GM18502 (cell line): ENCODE measurements at regions not wholly inside any gene's neighbourhood (a gene's known extent, or its start where the extent isn't known, plus 50 kb on each side); places are given as distances from the start of the nearest gene placed in this dataset.
A peak's percentile ranks its signal among the peaks of the same experiment; 100 is the strongest.
"Not testable (repeated sequence)": the region's sequence is repeated elsewhere in the genome, so short reads cannot be mapped to it uniquely, and the experiment has no call there.

ENCODE experiments used
- ATAC-seq: cut with Tn5 transposase; IDR thresholded peaks from one replicate; pipeline ENCODE4 v1.9.1; 2021; ENCODE audit warnings: mild to moderate bottlenecking; ENCODE audit not compliant: unreplicated experiment, poor library complexity

DNA sequence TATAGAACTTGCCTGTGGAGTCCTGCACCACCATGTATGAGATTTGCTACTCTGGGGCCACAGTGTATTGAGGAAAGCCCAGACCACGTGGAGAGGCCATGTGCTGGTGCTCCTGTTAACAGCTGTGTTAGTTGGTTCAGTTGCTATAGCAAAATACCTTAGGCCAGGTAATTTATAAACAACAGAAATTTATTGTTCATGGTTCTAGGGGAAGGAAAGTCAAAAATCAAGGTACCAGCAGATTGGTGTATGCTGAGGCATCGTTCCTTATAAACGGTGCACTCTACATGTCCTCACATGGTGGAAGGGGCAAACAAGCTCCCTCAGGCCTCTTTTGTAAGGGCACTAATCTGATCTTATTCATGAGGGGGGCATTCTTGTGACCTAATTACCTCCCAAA, 135.9 kb upstream of the FOXN2 start:
- no peak for ATAC-seq

DNA sequence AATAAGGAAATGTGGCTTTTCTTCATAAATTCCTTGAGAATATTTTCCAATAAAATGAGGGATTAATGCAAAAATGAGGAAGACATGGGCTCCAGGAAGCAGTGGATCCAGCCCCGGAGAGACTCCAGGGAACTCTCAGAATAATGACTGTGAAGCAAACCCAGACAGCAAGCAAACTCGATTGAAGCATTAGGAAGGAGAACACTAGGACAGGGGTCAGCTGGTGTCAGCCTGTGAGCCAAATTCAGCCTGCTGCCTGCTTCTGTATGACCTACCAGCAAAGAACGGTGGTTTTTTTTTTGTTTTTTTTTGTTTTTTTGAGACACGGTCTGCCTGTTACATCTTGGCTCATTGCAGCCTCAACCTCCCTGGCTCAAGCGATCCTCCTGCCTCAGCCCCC, 133.9 kb upstream of the FOXN2 start:
- ATAC-seq, result no peak

DNA sequence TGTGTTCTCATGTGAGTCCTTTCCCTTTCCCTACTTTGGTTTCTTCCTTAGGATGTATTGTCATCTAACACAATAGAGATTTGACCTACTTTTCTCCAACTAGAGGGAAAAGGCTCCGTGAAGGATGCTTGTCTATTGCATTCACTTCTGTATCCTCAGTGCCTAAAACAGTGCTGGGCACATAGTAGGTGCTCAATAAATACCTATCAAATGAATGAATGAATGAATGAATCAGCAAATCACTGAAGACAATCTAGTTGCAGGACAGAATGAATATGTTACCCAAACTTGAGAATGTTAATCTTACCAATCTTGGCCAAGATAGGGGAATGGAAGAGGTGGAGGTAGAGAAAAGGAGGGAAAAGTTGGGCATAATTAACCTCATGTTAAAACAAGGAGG, 131.2 kb upstream of the FOXN2 start:
- ATAC-seq, result no peak

DNA sequence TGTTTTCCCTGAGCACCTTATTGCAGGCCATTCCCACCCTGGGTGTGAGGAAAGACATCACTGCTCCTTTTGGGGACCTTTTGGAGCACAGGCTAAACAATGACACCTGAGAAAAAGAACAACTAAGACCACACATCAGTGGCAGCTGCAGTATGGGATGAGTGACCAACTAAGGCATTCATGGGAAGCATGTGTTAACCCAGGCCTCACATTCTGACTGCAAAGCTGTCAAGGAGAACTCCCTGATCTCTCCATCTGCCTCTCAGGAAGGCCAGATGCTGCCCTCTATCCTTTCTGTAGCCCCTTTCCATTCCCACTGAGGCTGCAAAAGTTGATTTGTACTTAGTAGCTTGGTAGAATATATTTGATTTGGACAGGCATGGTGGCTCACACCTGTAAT, 130.5 kb upstream of the FOXN2 start:
- no peak for ATAC-seq

DNA sequence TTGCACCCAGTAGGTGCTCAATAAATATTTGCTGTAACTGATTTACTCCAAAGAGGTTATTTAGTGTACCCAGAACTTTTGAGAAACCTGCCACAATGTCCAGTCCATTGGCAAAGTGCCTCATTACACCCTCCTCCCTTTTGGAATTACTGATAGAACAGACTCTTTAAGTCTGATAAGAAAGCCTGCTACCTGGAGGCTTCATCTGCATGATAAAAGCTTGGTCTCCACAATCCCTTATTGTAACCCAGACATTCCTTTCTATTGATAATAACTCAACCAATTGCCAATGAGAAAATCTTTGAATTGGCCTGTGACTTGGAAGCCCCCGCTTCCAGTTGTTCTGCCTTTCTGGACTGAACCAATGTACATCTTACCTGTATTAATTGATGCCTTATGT, 127.0 kb upstream of the FOXN2 start:
- ATAC-seq, result no peak

GRCh38 chr2:48189552-48190228, 124.8 kb upstream of the FOXN2 start:
- no peak for ATAC-seq

- no peak for ATAC-seq
Observed at GRCh38 chr2:48190230-48190629, 124.3 kb upstream of the FOXN2 start.

DNA sequence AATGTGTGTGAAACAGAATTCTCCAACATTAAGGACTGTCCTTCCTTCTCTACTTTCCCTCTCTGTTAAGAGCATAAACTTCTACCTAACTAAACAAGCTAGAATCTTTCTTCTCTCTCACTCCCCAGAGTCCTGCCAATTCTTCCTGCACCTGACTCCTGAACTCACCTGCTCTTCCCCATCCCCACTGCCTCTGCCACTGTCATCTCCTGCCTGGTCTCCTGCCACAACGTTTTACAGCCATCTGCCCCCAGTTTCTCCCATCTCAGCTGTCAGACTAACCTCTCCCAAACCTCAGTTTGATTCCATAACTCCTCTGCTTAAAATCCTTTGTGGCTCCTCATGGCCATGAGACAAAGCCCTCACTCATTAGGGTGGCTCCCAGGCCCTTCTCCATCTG, 119.8 kb upstream of the FOXN2 start:
- ATAC-seq, result no peak

DNA sequence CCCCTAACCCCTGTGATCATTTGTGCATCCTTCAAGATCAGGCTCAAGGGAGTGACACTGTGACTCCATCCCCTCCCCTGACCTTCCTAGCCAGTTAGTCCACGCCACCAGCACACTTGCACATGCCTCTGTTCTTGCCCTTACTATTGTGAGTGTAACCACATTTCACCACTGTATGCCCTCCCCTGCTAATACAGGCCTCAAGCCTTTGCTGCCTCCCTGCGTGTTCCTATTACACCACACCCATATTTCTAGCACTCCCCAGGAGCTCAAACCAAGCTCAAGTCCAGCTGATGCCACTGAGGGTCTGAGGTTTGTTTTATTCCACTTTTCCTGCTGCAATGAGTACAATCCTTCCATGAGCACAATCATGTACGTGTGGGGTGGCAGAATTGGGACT, 119.3 kb upstream of the FOXN2 start:
- no peak for ATAC-seq

GRCh38 chr2:48197618-48198017, 116.9 kb upstream of the FOXN2 start:
- no peak for ATAC-seq

DNA sequence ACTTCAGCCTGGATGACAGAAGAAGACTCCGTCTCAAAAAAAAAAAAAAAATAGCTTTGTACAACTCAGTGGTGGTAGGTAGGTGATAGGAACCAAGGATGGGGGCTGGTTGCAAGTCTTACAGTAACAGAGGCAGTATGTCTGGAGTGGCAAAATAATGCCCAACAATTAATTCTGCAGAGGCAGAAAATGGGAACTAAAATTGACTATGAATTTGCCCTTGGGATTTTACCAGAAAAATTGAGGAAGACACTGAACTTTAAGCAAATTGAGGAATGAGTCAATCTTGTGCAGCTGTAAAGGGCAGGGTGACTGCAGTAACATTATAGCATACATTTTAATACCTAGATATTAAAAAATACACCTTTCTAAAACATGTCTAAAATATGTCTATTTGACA, 116.1 kb upstream of the FOXN2 start:
- no peak for ATAC-seq

GRCh38 chr2:48199070-48199469, 115.4 kb upstream of the FOXN2 start:
- ATAC-seq, result no peak

- peak; percentile 64 for ATAC-seq
Observed at GRCh38 chr2:48200620-48201293, 113.7 kb upstream of the FOXN2 start.

- ATAC-seq, result not testable (repeated sequence)
Observed at GRCh38 chr2:48201435-48201834, 113.0 kb upstream of the FOXN2 start.

- ATAC-seq, result no peak
Observed at GRCh38 chr2:48202863-48203642, 111.4 kb upstream of the FOXN2 start.

DNA sequence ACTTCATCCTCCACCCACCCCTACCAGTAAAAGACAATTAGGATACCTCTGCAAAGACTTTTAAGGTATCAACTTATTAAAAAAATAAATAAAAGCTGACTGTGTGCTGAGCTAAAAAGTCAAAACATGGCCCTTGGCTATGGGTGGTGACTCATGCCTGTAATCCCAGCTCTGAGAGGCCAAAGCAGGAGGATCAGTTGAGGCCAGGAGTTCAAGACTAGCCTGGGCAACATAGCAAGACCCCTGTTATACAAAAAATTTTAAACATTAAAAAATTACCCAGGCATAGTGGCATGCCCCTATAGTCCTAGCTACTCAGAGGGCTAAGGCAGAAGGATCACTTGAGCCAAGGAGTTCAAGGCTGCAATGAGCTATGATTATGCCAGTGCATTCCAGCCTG, 110.8 kb upstream of the FOXN2 start:
- ATAC-seq, result no peak

DNA sequence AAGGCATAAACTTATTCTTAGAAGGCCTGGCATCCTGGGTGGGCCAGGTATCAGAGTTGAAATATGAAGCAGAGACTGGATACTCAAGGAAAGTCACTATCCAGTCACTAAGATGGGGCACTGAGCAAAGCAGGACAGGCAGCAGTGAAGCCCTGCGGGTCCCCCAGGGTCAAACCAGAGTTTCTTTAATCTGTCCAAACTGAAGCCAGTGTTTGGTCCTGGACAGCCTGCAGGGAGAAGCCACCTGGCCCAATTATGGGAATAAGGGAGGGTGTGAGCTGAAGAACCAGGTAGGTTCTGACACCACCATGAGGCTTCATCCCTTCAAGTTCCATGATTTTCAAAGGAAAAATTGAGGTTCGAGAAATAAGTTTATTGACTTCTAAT, 109.7 kb upstream of the FOXN2 start:
- ATAC-seq, result no peak

DNA sequence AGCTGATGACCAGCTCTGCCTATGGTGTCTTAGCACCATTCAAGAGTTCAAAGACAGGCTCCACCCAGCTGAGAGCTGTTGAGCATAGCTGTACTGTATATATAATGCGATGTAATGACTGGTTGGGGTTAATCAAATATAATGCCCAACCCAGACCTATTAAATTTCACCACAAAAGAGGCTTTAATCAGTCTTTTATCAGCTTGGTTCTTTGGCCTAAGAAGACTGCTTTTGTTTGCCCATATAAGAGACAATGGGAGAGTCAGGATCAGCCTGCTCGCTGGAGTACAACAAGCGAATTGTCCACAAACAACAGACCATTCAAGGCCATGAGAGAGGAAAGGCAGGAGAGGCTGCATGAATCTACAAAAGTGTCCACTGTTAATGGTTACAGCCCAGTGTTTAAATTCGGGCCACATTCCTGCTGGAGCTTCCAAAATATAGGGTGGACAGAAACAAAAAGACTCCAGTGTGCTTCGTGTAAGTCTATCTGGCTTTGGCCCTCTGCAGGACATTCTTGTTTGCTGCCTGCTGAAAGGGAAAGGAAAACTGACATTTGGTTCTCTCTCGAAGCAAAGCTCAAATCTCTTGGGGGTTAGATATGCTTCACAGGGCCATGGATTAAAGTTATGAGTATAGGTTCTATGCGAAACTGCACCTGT, 109.2 kb upstream of the FOXN2 start:
- ATAC-seq, result peak; percentile 47

DNA sequence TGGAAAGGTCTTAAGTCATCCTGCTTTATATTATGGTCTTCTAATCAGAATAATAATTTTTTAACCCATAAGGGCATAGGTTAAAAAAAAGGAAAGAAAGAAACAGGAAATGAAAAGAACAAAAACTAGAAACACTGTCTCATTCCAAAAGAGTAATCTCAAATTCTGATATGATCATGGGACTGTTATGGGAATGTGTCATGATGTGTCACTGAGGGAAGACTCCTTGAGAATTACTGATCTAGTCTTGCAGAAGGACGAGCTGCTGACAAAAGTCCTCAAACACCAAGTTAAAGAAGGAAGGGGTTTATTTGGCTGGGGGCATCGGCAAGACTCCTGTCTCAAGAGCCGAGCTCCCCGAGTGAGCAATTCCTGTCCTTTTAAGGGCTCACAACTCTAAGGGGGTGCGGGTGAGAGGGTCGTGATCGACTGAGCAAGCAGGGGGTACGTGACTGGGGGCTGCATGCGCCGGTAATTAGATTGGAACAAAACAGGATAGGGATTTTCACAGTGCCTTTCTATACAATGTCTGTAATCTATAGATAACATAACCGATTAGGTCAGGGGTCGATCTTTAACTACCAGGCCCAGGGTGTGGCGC, 108.3 kb upstream of the FOXN2 start:
- not testable (repeated sequence) for ATAC-seq

- no peak for ATAC-seq
Observed at GRCh38 chr2:48207201-48207641, 107.3 kb upstream of the FOXN2 start.

DNA sequence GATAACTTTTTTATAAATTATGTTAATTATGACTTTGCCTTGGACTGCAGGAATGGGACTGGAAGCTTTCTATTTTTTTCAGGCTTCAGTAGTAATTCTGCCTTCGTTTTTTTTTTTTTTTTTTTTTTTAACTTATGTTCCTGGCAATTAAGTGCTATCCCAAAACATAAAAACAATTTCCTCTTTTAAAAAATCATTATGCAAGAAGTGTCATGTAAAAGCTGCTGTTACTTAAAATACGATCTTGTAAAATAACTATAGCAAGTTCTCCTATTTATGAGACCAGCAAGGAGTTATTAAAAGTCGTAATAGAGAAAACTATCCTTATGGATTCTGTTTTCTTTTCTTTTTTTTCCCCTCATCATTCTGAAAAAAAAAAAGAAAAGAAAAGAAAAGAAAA, 106.6 kb upstream of the FOXN2 start:
- ATAC-seq, result no peak
